ENCODE measurements at regions not wholly inside any gene's neighbourhood (a gene's known extent, or its start where the extent isn't known, plus 50 kb on each side); places are given as distances from the start of the nearest gene placed in this dataset.
"Not testable (repeated sequence)": the region's sequence is repeated elsewhere in the genome, so short reads cannot be mapped to it uniquely, and the experiment has no call there.

GRCh38 chr1:199929556-199929955, 98.0 kb upstream of the NR5A2 start:
- no peak for TF ChIP-seq CTCF (conservative IDR thresholded peaks at IDR 0.05; ENCODE audit: low read length)
- peak; percentile 9 for DNase-seq (ENCODE audit: low read depth)
- no peak overlapping the region for H3K4me3 ChIP-seq (ENCODE audit: low read length)

GRCh38 chr1:199930067-199930466, 97.4 kb upstream of the NR5A2 start:
- H3K4me3 ChIP-seq (ENCODE audit: low read length); DNase-seq (ENCODE audit: low read depth): not testable (repeated sequence)

GRCh38 chr1:199931666-199932377, 95.7 kb upstream of the NR5A2 start:
- no peak for TF ChIP-seq CTCF (conservative IDR thresholded peaks at IDR 0.05; ENCODE audit: low read length)
- peak overlapping the region; percentile 36 for H3K4me3 ChIP-seq (ENCODE audit: low read length)
- DNase-seq (ENCODE audit: low read depth): peak; percentile 16

GRCh38 chr1:199932462-199932861, 95.0 kb upstream of the NR5A2 start:
- peak overlapping the region; percentile 36 for H3K4me3 ChIP-seq (ENCODE audit: low read length)
- DNase-seq (ENCODE audit: low read depth): no peak
- no peak for TF ChIP-seq CTCF (conservative IDR thresholded peaks at IDR 0.05; ENCODE audit: low read length)

GRCh38 chr1:199936441-199936840, 91.1 kb upstream of the NR5A2 start:
- DNase-seq (ENCODE audit: low read depth): no peak
- TF ChIP-seq CTCF (conservative IDR thresholded peaks at IDR 0.05; ENCODE audit: low read length): no peak
- no peak overlapping the region for H3K4me3 ChIP-seq (ENCODE audit: low read length)

GRCh38 chr1:199937161-199937560, 90.3 kb upstream of the NR5A2 start:
- no peak for DNase-seq (ENCODE audit: low read depth)

GRCh38 chr1:199937661-199938060, 89.8 kb upstream of the NR5A2 start:
- no peak for DNase-seq (ENCODE audit: low read depth)
- TF ChIP-seq CTCF (conservative IDR thresholded peaks at IDR 0.05; ENCODE audit: low read length): no peak
- no peak overlapping the region for H3K4me3 ChIP-seq (ENCODE audit: low read length)

More at GRCh38 chr1:199937161-199937560, 90.3 kb upstream of the NR5A2 start:
- no peak overlapping the region for H3K4me3 ChIP-seq (ENCODE audit: low read length)
- TF ChIP-seq CTCF (conservative IDR thresholded peaks at IDR 0.05; ENCODE audit: low read length): no peak

Measured in AG10803 (cell line).